ENCODE measurements at regions not wholly inside any gene's neighbourhood (a gene's known extent, or its start where the extent isn't known, plus 50 kb on each side); places are given as distances from the start of the nearest gene placed in this dataset.

- H3K9ac ChIP-seq = no peak overlapping the region
- no peaks in the 10 kb centered on the region for H3K4me1 ChIP-seq (ENCODE audit: insufficient read depth)
- no peaks in the 10 kb centered on the region for H4K20me1 ChIP-seq (ENCODE audit: insufficient read depth)
- no peak for TF ChIP-seq EZH2 (IDR thresholded peaks at IDR 0.05; ENCODE audit: insufficient read depth, poor library complexity, severe bottlenecking)
- TF ChIP-seq EZH2phosphoT487 (IDR thresholded peaks at IDR 0.05; ENCODE audit: insufficient read depth, low read depth) = no peak
- no peak overlapping the region for H3K27ac ChIP-seq
- H3F3A ChIP-seq (ENCODE audit: insufficient read depth) = no peaks in the 10 kb centered on the region
- no peak overlapping the region for H3K4me3 ChIP-seq
- in situ Hi-C loops (cut with MboI) = no loop called here
- H3K9me2 ChIP-seq (ENCODE audit: insufficient read depth) = no peaks in the 10 kb centered on the region
- DNase-seq = no peak
- H2AFZ ChIP-seq = no peak overlapping the region
- H3K79me2 ChIP-seq (ENCODE audit: insufficient read depth) = no peaks in the 10 kb centered on the region
- no peaks in the 10 kb centered on the region for H3K27me3 ChIP-seq (replicated peaks; ENCODE audit: insufficient read depth)
- no peaks in the 10 kb centered on the region for H3K9me3 ChIP-seq (ENCODE audit: low read depth)
- no peaks in the 10 kb centered on the region for H3K36me3 ChIP-seq (ENCODE audit: low read depth)
- no peak overlapping the region for H3K4me2 ChIP-seq (ENCODE audit: unreplicated experiment)
- WGBS, 2 experiments (ENCODE audit: low coverage in 1 of 2, low lambda C conversion rate in 2 of 2, missing lambda C conversion rate in 2 of 2) = 28 to 32% methylated on average over 8 of the region's 8 CpGs
Observed at GRCh38 chr14:81946834-81947798, 413.5 kb upstream of the SEL1L start.

- H3K79me2 ChIP-seq (ENCODE audit: insufficient read depth) = no peaks in the 10 kb centered on the region
- H3K4me3 ChIP-seq = no peak overlapping the region
- in situ Hi-C loops (cut with MboI) = no loop called here
- no peak overlapping the region for H3K27ac ChIP-seq
- H3F3A ChIP-seq (ENCODE audit: insufficient read depth) = no peaks in the 10 kb centered on the region
- H4K20me1 ChIP-seq (ENCODE audit: insufficient read depth) = no peaks in the 10 kb centered on the region
- no peaks in the 10 kb centered on the region for H3K9me3 ChIP-seq (ENCODE audit: low read depth)
- 13 to 26% methylated on average over 2 of the region's 2 CpGs for WGBS, 2 experiments (ENCODE audit: low coverage in 1 of 2, low lambda C conversion rate in 2 of 2, missing lambda C conversion rate in 2 of 2)
- H3K9ac ChIP-seq = no peak overlapping the region
- no peaks in the 10 kb centered on the region for H3K36me3 ChIP-seq (ENCODE audit: low read depth)
- H3K9me2 ChIP-seq (ENCODE audit: insufficient read depth) = no peaks in the 10 kb centered on the region
- no peaks in the 10 kb centered on the region for H3K27me3 ChIP-seq (replicated peaks; ENCODE audit: insufficient read depth)
- no peaks in the 10 kb centered on the region for H3K4me1 ChIP-seq (ENCODE audit: insufficient read depth)
- no peak for DNase-seq
- H3K4me2 ChIP-seq (ENCODE audit: unreplicated experiment) = no peak overlapping the region
- no peak for TF ChIP-seq EZH2 (IDR thresholded peaks at IDR 0.05; ENCODE audit: insufficient read depth, poor library complexity, severe bottlenecking)
- TF ChIP-seq EZH2phosphoT487 (IDR thresholded peaks at IDR 0.05; ENCODE audit: insufficient read depth, low read depth) = no peak
- H2AFZ ChIP-seq = no peak overlapping the region
Observed at GRCh38 chr14:81952917-81953316, 419.3 kb upstream of the SEL1L start.

GRCh38 chr14:81953419-81953818, 419.8 kb upstream of the SEL1L start:
- H3K9me3 ChIP-seq (ENCODE audit: low read depth) = no peaks in the 10 kb centered on the region
- H3K79me2 ChIP-seq (ENCODE audit: insufficient read depth) = no peaks in the 10 kb centered on the region
- H4K20me1 ChIP-seq (ENCODE audit: insufficient read depth) = no peaks in the 10 kb centered on the region
- no peak overlapping the region for H3K9ac ChIP-seq
- WGBS, 2 experiments (ENCODE audit: low coverage in 1 of 2, low lambda C conversion rate in 2 of 2, missing lambda C conversion rate in 2 of 2) = 11 to 13% methylated on average over 3 of the region's 3 CpGs
- no peaks in the 10 kb centered on the region for H3K27me3 ChIP-seq (replicated peaks; ENCODE audit: insufficient read depth)
- H3K9me2 ChIP-seq (ENCODE audit: insufficient read depth) = no peaks in the 10 kb centered on the region
- no peak overlapping the region for H2AFZ ChIP-seq
- H3K27ac ChIP-seq = no peak overlapping the region
- TF ChIP-seq EZH2 (IDR thresholded peaks at IDR 0.05; ENCODE audit: insufficient read depth, poor library complexity, severe bottlenecking) (no peak), EZH2phosphoT487 (IDR thresholded peaks at IDR 0.05; ENCODE audit: insufficient read depth, low read depth) (no peak)
- H3K4me1 ChIP-seq (ENCODE audit: insufficient read depth) = no peaks in the 10 kb centered on the region
- H3K36me3 ChIP-seq (ENCODE audit: low read depth) = no peaks in the 10 kb centered on the region
- no peak for DNase-seq
- H3F3A ChIP-seq (ENCODE audit: insufficient read depth) = no peaks in the 10 kb centered on the region
- in situ Hi-C loops (cut with MboI) = no loop called here
- no peak overlapping the region for H3K4me2 ChIP-seq (ENCODE audit: unreplicated experiment)
- no peak overlapping the region for H3K4me3 ChIP-seq

- 8 to 17% methylated on average over 1 of the region's 1 CpG for WGBS, 2 experiments (ENCODE audit: low coverage in 1 of 2, low lambda C conversion rate in 2 of 2, missing lambda C conversion rate in 2 of 2)
- in situ Hi-C loops (cut with MboI) = no loop called here
- no peak overlapping the region for H2AFZ ChIP-seq
Observed at GRCh38 chr14:81955123-81955522, 421.5 kb upstream of the SEL1L start.

More at GRCh38 chr14:81955123-81955522, 421.5 kb upstream of the SEL1L start:
- Histone ChIP-seq H3K9ac (no peak overlapping the region), H3K79me2 (ENCODE audit: insufficient read depth) (no peaks in the 10 kb centered on the region), H3K36me3 (ENCODE audit: low read depth) (no peaks in the 10 kb centered on the region), H3K9me2 (ENCODE audit: insufficient read depth) (no peaks in the 10 kb centered on the region), H3K27ac (no peak overlapping the region), H3K9me3 (ENCODE audit: low read depth) (no peaks in the 10 kb centered on the region), H3K4me1 (ENCODE audit: insufficient read depth) (no peaks in the 10 kb centered on the region), H3K4me3 (no peak overlapping the region), H3K27me3 (replicated peaks; ENCODE audit: insufficient read depth) (no peaks in the 10 kb centered on the region), H3K4me2 (ENCODE audit: unreplicated experiment) (no peak overlapping the region), H3F3A (ENCODE audit: insufficient read depth) (no peaks in the 10 kb centered on the region), H4K20me1 (ENCODE audit: insufficient read depth) (no peaks in the 10 kb centered on the region)
- no peak for DNase-seq
- TF ChIP-seq EZH2 (IDR thresholded peaks at IDR 0.05; ENCODE audit: insufficient read depth, poor library complexity, severe bottlenecking) (no peak), EZH2phosphoT487 (IDR thresholded peaks at IDR 0.05; ENCODE audit: insufficient read depth, low read depth) (no peak)
